ENCODE measurements at regions not wholly inside any gene's neighbourhood (a gene's known extent, or its start where the extent isn't known, plus 50 kb on each side); places are given as distances from the start of the nearest gene placed in this dataset.

DNA sequence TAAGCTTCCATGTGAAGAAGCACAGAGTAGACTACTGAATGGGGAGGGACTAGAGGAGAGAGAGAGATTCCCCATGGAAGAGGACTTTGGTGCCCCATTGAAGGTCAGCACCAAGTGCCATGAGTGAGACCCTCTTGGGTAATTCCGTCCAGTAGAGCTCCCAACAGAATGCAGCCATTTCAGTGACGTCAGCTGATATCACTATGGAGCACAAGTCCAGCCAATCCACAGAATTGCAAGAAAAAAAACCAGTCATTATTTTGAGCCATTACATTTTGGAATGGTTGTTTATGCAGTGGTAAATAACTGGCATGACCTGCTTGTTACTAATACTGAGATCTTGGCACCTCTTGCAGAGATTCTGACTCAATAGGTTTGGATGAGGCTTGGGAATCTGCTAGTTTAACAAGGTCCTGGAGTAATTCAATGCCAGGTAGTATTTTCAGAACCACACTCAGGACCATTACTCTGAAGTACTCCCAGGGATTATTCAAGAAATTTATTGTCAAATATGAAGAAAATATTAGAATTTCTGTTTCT lies 52.6 kb upstream of the SP8 start:
- Mint-ChIP-seq H3K9me3 (no peaks in the 10 kb centered on the region), H3K27ac (no peak overlapping the region), H3K36me3 (ENCODE audit: low read depth) (no peaks in the 10 kb centered on the region), H3K4me1 (ENCODE audit: low read depth) (no peaks in the 10 kb centered on the region), H3K27me3 (ENCODE audit: insufficient read depth) (no peaks in the 10 kb centered on the region), H3K4me3 (no peak overlapping the region)
- DNase-seq (ENCODE audit: low spot score), result no peak
- intact Hi-C loops (cut with micrococcal nuclease), result no loop called here

GRCh38 chr7:20839987-20840386 lies 53.3 kb upstream of the SP8 start:
- no peak overlapping the region for H3K27ac Mint-ChIP-seq
- no peaks in the 10 kb centered on the region for H3K4me1 Mint-ChIP-seq (ENCODE audit: low read depth)
- no peaks in the 10 kb centered on the region for H3K27me3 Mint-ChIP-seq (ENCODE audit: insufficient read depth)
- DNase-seq (ENCODE audit: low spot score), result no peak
- no peaks in the 10 kb centered on the region for H3K9me3 Mint-ChIP-seq
- H3K4me3 Mint-ChIP-seq, result no peak overlapping the region
- no peaks in the 10 kb centered on the region for H3K36me3 Mint-ChIP-seq (ENCODE audit: low read depth)
- intact Hi-C loops (cut with micrococcal nuclease), result no loop called here

GRCh38 chr7:20846791-20847190 lies 60.1 kb upstream of the SP8 start:
- Mint-ChIP-seq H3K9me3 (no peaks in the 10 kb centered on the region), H3K4me1 (ENCODE audit: low read depth) (no peaks in the 10 kb centered on the region), H3K27ac (no peak overlapping the region), H3K4me3 (no peak overlapping the region), H3K27me3 (ENCODE audit: insufficient read depth) (no peaks in the 10 kb centered on the region), H3K36me3 (ENCODE audit: low read depth) (no peaks in the 10 kb centered on the region)
- intact Hi-C loops (cut with micrococcal nuclease), result no loop called here
- no peak for DNase-seq (ENCODE audit: low spot score)

DNA sequence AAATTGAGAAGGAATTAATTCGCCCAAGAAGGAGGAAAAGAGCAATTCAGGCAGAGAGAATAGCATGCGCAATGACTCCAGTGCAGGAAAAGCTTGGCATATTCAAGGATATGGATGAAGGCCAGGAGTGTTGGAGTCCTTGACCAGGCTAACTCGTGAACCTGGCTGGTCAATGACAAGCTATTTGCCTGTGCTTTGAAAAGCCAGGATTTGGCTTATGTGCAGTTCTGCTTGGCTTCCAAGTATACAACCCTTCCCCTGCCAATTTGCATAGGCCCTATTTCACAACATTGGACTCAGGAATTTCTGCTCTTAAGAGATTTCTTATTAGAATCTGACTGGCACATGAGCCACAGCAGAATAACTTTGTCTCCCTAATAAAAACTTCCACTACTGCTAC lies 72.3 kb upstream of the SP8 start:
- Mint-ChIP-seq H3K36me3 (ENCODE audit: low read depth) (no peaks in the 10 kb centered on the region), H3K27ac (no peak overlapping the region), H3K27me3 (ENCODE audit: insufficient read depth) (no peaks in the 10 kb centered on the region), H3K9me3 (no peaks in the 10 kb centered on the region), H3K4me1 (ENCODE audit: low read depth) (no peaks in the 10 kb centered on the region), H3K4me3 (no peak overlapping the region)
- no peak for DNase-seq (ENCODE audit: low spot score)
- intact Hi-C loops (cut with micrococcal nuclease), result no loop called here

GRCh38 chr7:20861468-20861867 lies 74.8 kb upstream of the SP8 start:
- no peak for DNase-seq (ENCODE audit: low spot score)
- H3K4me3 Mint-ChIP-seq, result no peak overlapping the region
- H3K9me3 Mint-ChIP-seq, result no peaks in the 10 kb centered on the region
- no peaks in the 10 kb centered on the region for H3K27me3 Mint-ChIP-seq (ENCODE audit: insufficient read depth)
- intact Hi-C loops (cut with micrococcal nuclease), result no loop called here
- H3K4me1 Mint-ChIP-seq (ENCODE audit: low read depth), result no peaks in the 10 kb centered on the region
- no peak overlapping the region for H3K27ac Mint-ChIP-seq
- H3K36me3 Mint-ChIP-seq (ENCODE audit: low read depth), result no peaks in the 10 kb centered on the region

GRCh38 chr7:20862554-20862953 lies 75.9 kb upstream of the SP8 start:
- intact Hi-C loops (cut with micrococcal nuclease), result no loop called here
- Mint-ChIP-seq H3K36me3 (ENCODE audit: low read depth) (no peaks in the 10 kb centered on the region), H3K4me1 (ENCODE audit: low read depth) (no peaks in the 10 kb centered on the region)

GRCh38 chr7:20864221-20864620 lies 77.5 kb upstream of the SP8 start:
- Mint-ChIP-seq H3K4me3 (no peak overlapping the region), H3K4me1 (ENCODE audit: low read depth) (no peaks in the 10 kb centered on the region), H3K9me3 (no peaks in the 10 kb centered on the region), H3K27ac (no peak overlapping the region), H3K36me3 (ENCODE audit: low read depth) (no peaks in the 10 kb centered on the region), H3K27me3 (ENCODE audit: insufficient read depth) (no peaks in the 10 kb centered on the region)
- intact Hi-C loops (cut with micrococcal nuclease), result no loop called here
- DNase-seq (ENCODE audit: low spot score), result no peak

More at GRCh38 chr7:20862554-20862953, 75.9 kb upstream of the SP8 start:
- Mint-ChIP-seq H3K27me3 (ENCODE audit: insufficient read depth) (no peaks in the 10 kb centered on the region), H3K9me3 (no peaks in the 10 kb centered on the region), H3K27ac (no peak overlapping the region), H3K4me3 (no peak overlapping the region)
- DNase-seq (ENCODE audit: low spot score), result no peak

GRCh38 chr7:20865684-20866083 lies 79.0 kb upstream of the SP8 start:
- H3K27me3 Mint-ChIP-seq (ENCODE audit: insufficient read depth), result no peaks in the 10 kb centered on the region
- intact Hi-C loops (cut with micrococcal nuclease), result no loop called here
- no peak overlapping the region for H3K4me3 Mint-ChIP-seq
- no peaks in the 10 kb centered on the region for H3K9me3 Mint-ChIP-seq
- H3K36me3 Mint-ChIP-seq (ENCODE audit: low read depth), result no peaks in the 10 kb centered on the region
- no peak overlapping the region for H3K27ac Mint-ChIP-seq
- DNase-seq (ENCODE audit: low spot score), result no peak
- no peaks in the 10 kb centered on the region for H3K4me1 Mint-ChIP-seq (ENCODE audit: low read depth)

- DNase-seq (ENCODE audit: low spot score), result no peak
- no peaks in the 10 kb centered on the region for H3K27me3 Mint-ChIP-seq (ENCODE audit: insufficient read depth)
- no peaks in the 10 kb centered on the region for H3K36me3 Mint-ChIP-seq (ENCODE audit: low read depth)
- H3K9me3 Mint-ChIP-seq, result no peaks in the 10 kb centered on the region
- intact Hi-C loops (cut with micrococcal nuclease), result no loop called here
- H3K27ac Mint-ChIP-seq, result no peak overlapping the region
- H3K4me1 Mint-ChIP-seq (ENCODE audit: low read depth), result no peaks in the 10 kb centered on the region
- no peak overlapping the region for H3K4me3 Mint-ChIP-seq
Observed at GRCh38 chr7:20870977-20871376, 84.3 kb upstream of the SP8 start.

GRCh38 chr7:20892776-20893175 lies 106.1 kb upstream of the SP8 start:
- Mint-ChIP-seq H3K9me3 (peaks cover 8% of the 10 kb centered on the region), H3K27ac (no peak overlapping the region), H3K4me3 (no peak overlapping the region), H3K27me3 (ENCODE audit: insufficient read depth) (no peaks in the 10 kb centered on the region), H3K36me3 (ENCODE audit: low read depth) (no peaks in the 10 kb centered on the region), H3K4me1 (ENCODE audit: low read depth) (no peaks in the 10 kb centered on the region)
- intact Hi-C loops (cut with micrococcal nuclease), result no loop called here
- DNase-seq (ENCODE audit: low spot score), result no peak

DNA sequence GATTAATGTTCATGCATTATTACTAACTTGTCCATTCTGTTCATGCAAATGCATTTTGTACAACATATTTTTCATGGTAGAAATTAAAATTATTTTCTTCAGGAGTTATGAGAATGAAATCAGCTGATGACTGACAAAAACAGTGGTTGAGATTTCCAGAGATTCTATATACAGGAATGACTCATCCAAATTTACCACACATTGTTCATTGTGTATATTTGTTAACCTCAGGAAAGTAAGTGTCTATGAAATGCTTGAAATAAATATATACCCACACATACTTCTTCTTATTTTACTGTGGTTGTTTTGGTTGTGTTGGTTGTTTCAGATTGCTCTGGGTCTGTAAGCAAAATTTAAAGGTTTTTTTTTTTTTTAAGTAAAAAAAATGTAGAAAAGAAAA lies 108.1 kb upstream of the SP8 start:
- no peaks in the 10 kb centered on the region for H3K36me3 Mint-ChIP-seq (ENCODE audit: low read depth)
- no peak overlapping the region for H3K27ac Mint-ChIP-seq
- intact Hi-C loops (cut with micrococcal nuclease), result no loop called here
- DNase-seq (ENCODE audit: low spot score), result no peak
- H3K4me3 Mint-ChIP-seq, result no peak overlapping the region
- no peaks in the 10 kb centered on the region for H3K9me3 Mint-ChIP-seq
- H3K4me1 Mint-ChIP-seq (ENCODE audit: low read depth), result no peaks in the 10 kb centered on the region
- peaks cover 2% of the 10 kb centered on the region for H3K27me3 Mint-ChIP-seq (ENCODE audit: insufficient read depth)

- Mint-ChIP-seq H3K9me3 (no peaks in the 10 kb centered on the region), H3K36me3 (ENCODE audit: low read depth) (no peaks in the 10 kb centered on the region), H3K4me3 (no peak overlapping the region), H3K4me1 (ENCODE audit: low read depth) (no peaks in the 10 kb centered on the region), H3K27ac (no peak overlapping the region), H3K27me3 (ENCODE audit: insufficient read depth) (peaks cover 2% of the 10 kb centered on the region)
- intact Hi-C loops (cut with micrococcal nuclease), result no loop called here
- DNase-seq (ENCODE audit: low spot score), result no peak
Observed at GRCh38 chr7:20895563-20895962, 108.9 kb upstream of the SP8 start.

GRCh38 chr7:20896996-20897395 lies 110.3 kb upstream of the SP8 start:
- H3K9me3 Mint-ChIP-seq, result no peaks in the 10 kb centered on the region
- intact Hi-C loops (cut with micrococcal nuclease), result no loop called here
- H3K27ac Mint-ChIP-seq, result no peak overlapping the region
- H3K36me3 Mint-ChIP-seq (ENCODE audit: low read depth), result no peaks in the 10 kb centered on the region
- DNase-seq (ENCODE audit: low spot score), result no peak
- no peaks in the 10 kb centered on the region for H3K4me1 Mint-ChIP-seq (ENCODE audit: low read depth)
- peaks cover 2% of the 10 kb centered on the region for H3K27me3 Mint-ChIP-seq (ENCODE audit: insufficient read depth)
- H3K4me3 Mint-ChIP-seq, result no peak overlapping the region

- intact Hi-C loops (cut with micrococcal nuclease), result no loop called here
- no peaks in the 10 kb centered on the region for H3K36me3 Mint-ChIP-seq (ENCODE audit: low read depth)
- H3K27ac Mint-ChIP-seq, result no peak overlapping the region
- no peak for DNase-seq (ENCODE audit: low spot score)
- no peaks in the 10 kb centered on the region for H3K9me3 Mint-ChIP-seq
- no peaks in the 10 kb centered on the region for H3K4me1 Mint-ChIP-seq (ENCODE audit: low read depth)
- peaks cover 3% of the 10 kb centered on the region for H3K27me3 Mint-ChIP-seq (ENCODE audit: insufficient read depth)
- H3K4me3 Mint-ChIP-seq, result no peak overlapping the region
Observed at GRCh38 chr7:20906801-20907453, 120.2 kb upstream of the SP8 start.
